Gastrocnemius medialis (tissue), 4 donors: ENCODE measurements at regions not wholly inside any gene's neighbourhood (a gene's known extent, or its start where the extent isn't known, plus 50 kb on each side); places are given as distances from the start of the nearest gene placed in this dataset.

Experiments
- ATAC-seq, 2 donors: fragments of 150-250 bp; one replicate each; pipeline ENCODE4 v1.9.1; 2016
- DNase-seq, 2 donors: peaks; one replicate each; pipeline ENCODE4 v3.0.0-alpha.2; 2019
- H3K27ac ChIP-seq, 4 donors: fragments of 200-600 bp; sonication (generic); 1 replicate in 1 of 4; 2 replicates in 3 of 4; pipeline ENCODE4 v1.5.1; 2016 to 2018; ENCODE audit warnings: mild to moderate bottlenecking in 2 of 4, moderate library complexity in 1 of 4
- H3K27me3 ChIP-seq, 3 donors: fragments of 200-600 bp; sonication (generic) in 2 of 3; 1 replicate in 1 of 3; 2 replicates in 2 of 3; pipeline versions ENCODE4 v1.5.1 to v1.6.0; 2016 to 2019; ENCODE audit warnings: mild to moderate bottlenecking in 1 of 3, moderate library complexity in 1 of 3
- H3K36me3 ChIP-seq, 2 donors: fragments of 200-600 bp; sonication (generic) in 1 of 2; one replicate each; pipeline ENCODE4 v1.5.1; 2017 to 2018
- H3K4me1 ChIP-seq, 2 donors: fragments of 200-600 bp; sonication (generic) in 1 of 2; one replicate each; pipeline ENCODE4 v1.5.1; 2016 to 2017; ENCODE audit warnings: mild to moderate bottlenecking in 2 of 2
- H3K4me3 ChIP-seq, 4 donors: fragments of 200-600 bp; sonication (generic) in 3 of 4; 1 replicate in 1 of 4; 2 replicates in 3 of 4; pipeline ENCODE4 v1.5.1; 2016 to 2019; ENCODE audit warnings: mild to moderate bottlenecking in 2 of 4
- H3K9me3 ChIP-seq, 3 donors: fragments of 200-600 bp; sonication (generic) in 2 of 3; 1 replicate in 1 of 3; 2 replicates in 2 of 3; pipeline ENCODE4 v1.5.1; 2016 to 2019
- POLR2A ChIP-seq, 2 donors: fragments of 450-650 bp; IDR thresholded peaks; one replicate each; pipeline ENCODE4 v1.6.1; 2017; ENCODE audit warnings: antibody characterized with exemption in 2 of 2, mild to moderate bottlenecking in 2 of 2, moderate library complexity in 2 of 2
- in situ Hi-C, 4 donors: fragments of 200-750 bp; cut with MboI; loops; one replicate each; pipeline versions ENCODE4 v1.15.0 to v1.8.0; 2017; ENCODE audit warnings: low sequenced_read_pairs in 4 of 4
- intact Hi-C: fragments of 100-400 bp; cut with DNase I; formaldehyde crosslinking; loops from one replicate; pipeline ENCODE4 v1.15.1; 2023; ENCODE audit warnings: low total_unique reads
- TF ChIP-seq, protein P1 (sequence below), 5 experiments: fragments of 450-650 bp in 3 of 5; fragments of 200-600 bp in 2 of 5; sonication (generic) in 2 of 5; IDR thresholded peaks in 4 of 5; conservative IDR thresholded peaks in 1 of 5; 1 replicate in 4 of 5; 2 replicates in 1 of 5; pipeline ENCODE4 v1.5.1; 2016 to 2019; ENCODE audit warnings: antibody characterized with exemption in 5 of 5, mild to moderate bottlenecking in 3 of 5, moderate library complexity in 3 of 5

DNA sequence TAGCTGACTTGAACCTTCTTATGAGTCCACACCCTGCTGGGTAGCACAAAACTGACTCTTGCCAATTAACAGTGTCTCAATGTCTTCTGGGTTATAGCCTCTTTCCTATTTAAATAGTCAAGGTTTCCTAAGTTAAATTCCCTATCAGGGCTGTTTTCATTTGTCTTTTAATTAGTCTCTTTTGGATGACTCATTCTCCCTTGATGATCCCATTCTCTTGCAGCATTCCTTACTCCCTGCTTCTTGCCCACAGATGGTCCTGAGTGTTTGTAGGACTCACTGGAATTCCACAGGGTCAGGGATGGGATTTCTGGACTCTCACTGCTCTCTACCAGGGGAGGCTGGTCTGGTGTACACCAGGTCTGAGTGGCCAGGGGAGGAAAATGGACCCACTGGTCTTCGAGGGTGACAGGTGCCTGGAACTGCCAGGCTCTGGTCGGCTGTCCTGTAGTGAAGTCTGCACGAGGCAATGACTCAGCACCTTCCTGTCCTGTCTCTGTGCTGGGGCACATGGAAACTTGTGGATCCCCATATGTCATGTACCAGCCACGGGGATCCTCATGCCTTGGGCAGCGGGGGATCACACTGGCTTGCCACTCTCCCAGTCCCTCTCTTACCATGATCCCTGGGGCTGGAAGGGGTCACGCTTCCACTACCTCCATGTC lies 236.5 kb upstream of the PELI2 start:
- H3K9me3 ChIP-seq, result no peaks in the 10 kb centered on the region
- intact Hi-C loops, result no loop called here
- H3K4me1 ChIP-seq, result peaks cover 0 to 7% of the 10 kb centered on the region in 2 donors
- TF ChIP-seq, protein P1, sequence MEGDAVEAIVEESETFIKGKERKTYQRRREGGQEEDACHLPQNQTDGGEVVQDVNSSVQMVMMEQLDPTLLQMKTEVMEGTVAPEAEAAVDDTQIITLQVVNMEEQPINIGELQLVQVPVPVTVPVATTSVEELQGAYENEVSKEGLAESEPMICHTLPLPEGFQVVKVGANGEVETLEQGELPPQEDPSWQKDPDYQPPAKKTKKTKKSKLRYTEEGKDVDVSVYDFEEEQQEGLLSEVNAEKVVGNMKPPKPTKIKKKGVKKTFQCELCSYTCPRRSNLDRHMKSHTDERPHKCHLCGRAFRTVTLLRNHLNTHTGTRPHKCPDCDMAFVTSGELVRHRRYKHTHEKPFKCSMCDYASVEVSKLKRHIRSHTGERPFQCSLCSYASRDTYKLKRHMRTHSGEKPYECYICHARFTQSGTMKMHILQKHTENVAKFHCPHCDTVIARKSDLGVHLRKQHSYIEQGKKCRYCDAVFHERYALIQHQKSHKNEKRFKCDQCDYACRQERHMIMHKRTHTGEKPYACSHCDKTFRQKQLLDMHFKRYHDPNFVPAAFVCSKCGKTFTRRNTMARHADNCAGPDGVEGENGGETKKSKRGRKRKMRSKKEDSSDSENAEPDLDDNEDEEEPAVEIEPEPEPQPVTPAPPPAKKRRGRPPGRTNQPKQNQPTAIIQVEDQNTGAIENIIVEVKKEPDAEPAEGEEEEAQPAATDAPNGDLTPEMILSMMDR (IDR thresholded peaks at IDR 0.05 in 4 of 5, conservative IDR thresholded peaks at IDR 0.05 in 1 of 5), result no peak
- no peak for TF ChIP-seq POLR2A (IDR thresholded peaks at IDR 0.05)
- DNase-seq (no peak), ATAC-seq (no peak)
- H3K27ac ChIP-seq, result no peak overlapping the region
- no peaks in the 10 kb centered on the region for H3K36me3 ChIP-seq
- in situ Hi-C loops, result no loop called here
- H3K27me3 ChIP-seq, result peaks cover 0 to 11% (median 0%) of the 10 kb centered on the region in 3 donors
- H3K4me3 ChIP-seq, result no peak overlapping the region

DNA sequence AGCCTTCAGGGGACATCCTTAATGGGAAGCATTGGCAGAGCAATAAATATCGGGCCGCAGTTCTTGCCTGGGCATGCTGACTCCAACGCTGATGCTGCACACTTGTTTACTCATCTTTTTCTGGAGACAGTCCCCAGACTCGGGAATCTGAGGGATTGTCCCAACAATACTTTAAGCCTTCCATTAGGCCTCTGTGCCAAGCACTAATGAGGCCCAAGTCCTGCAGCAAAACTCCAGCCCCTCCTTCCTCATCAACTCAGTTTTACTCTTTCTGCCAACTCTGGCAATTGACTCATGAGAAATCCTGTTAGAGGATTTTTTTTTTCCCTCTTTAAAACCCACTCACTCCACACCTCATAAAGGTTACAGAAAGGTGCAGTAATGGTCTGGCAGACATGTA lies 233.4 kb upstream of the PELI2 start:
- Histone ChIP-seq H3K4me3 (no peak overlapping the region), H3K27ac (no peak overlapping the region), H3K9me3 (no peaks in the 10 kb centered on the region), H3K36me3 (no peaks in the 10 kb centered on the region), H3K27me3 (peaks cover 0 to 5% (median 0%) of the 10 kb centered on the region in 3 donors), H3K4me1 (peaks cover 3 to 11% of the 10 kb centered on the region in 2 donors)
- in situ Hi-C loops (no loop called here), intact Hi-C loops (no loop called here)
- TF ChIP-seq POLR2A (IDR thresholded peaks at IDR 0.05), result no peak
- TF ChIP-seq, protein P1 (IDR thresholded peaks at IDR 0.05 in 4 of 5, conservative IDR thresholded peaks at IDR 0.05 in 1 of 5), result no peak
- ATAC-seq (no peak), DNase-seq (no peak)

DNA sequence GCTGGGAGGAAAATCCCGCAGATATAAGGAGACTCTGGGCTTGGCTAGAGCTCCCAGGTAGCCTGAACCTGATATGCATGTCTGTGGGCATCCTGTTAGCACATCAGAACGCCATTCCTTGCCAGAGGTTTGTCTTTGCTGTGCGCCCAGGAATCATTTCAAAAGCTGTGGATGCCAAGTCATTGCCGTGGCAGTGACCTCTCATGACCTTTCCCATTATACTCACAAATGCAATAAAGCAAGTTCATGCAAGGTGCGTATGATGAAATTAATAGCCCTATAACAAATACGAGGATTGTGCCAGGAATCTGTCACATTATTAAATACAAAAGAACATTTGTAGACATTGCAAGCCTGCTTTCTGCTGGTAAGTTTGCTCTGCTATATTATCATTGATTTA lies 229.1 kb upstream of the PELI2 start:
- TF ChIP-seq, protein P1 (IDR thresholded peaks at IDR 0.05 in 4 of 5, conservative IDR thresholded peaks at IDR 0.05 in 1 of 5), result no peak
- no peak for TF ChIP-seq POLR2A (IDR thresholded peaks at IDR 0.05)
- no peaks in the 10 kb centered on the region for H3K36me3 ChIP-seq
- DNase-seq (peak; percentile 16 to 55), ATAC-seq (peak; percentile 62 to 80)
- in situ Hi-C loops, result no loop called here
- no peak overlapping the region for H3K4me3 ChIP-seq
- H3K9me3 ChIP-seq, result no peaks in the 10 kb centered on the region
- H3K27ac ChIP-seq, result no peak overlapping the region
- H3K4me1 ChIP-seq, result peaks cover 14% of the 10 kb centered on the region in 2 donors
- intact Hi-C loops, result no loop called here
- no peaks in the 10 kb centered on the region for H3K27me3 ChIP-seq

DNA sequence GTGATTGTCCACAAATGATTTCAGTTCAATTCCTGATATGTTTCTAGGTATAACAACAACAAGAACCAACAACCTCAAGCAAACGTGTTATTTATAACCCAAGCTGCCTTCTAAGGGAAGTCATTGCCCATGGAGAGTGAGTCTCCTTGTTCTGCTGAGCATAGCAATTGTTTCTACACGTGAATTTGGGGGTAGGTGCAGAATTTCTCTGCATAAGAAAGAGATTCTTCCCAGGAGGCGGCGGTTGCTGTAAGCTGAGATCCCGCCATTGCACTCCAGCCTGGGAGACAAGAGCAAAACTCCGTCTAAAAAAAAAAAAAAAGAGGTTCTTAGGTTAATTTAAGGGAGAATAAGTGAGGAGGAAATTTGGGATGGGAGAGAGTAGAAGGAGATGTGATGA lies 226.5 kb upstream of the PELI2 start:
- Histone ChIP-seq H3K27ac (no peak overlapping the region), H3K36me3 (no peaks in the 10 kb centered on the region), H3K4me1 (peaks cover 14 to 17% of the 10 kb centered on the region in 2 donors), H3K27me3 (no peaks in the 10 kb centered on the region), H3K9me3 (no peaks in the 10 kb centered on the region), H3K4me3 (no peak overlapping the region)
- in situ Hi-C loops, result no loop called here
- DNase-seq (no peak), ATAC-seq (no peak)
- TF ChIP-seq, protein P1 (IDR thresholded peaks at IDR 0.05 in 4 of 5, conservative IDR thresholded peaks at IDR 0.05 in 1 of 5), result no peak
- TF ChIP-seq POLR2A (IDR thresholded peaks at IDR 0.05), result no peak
- intact Hi-C loops, result no loop called here

DNA sequence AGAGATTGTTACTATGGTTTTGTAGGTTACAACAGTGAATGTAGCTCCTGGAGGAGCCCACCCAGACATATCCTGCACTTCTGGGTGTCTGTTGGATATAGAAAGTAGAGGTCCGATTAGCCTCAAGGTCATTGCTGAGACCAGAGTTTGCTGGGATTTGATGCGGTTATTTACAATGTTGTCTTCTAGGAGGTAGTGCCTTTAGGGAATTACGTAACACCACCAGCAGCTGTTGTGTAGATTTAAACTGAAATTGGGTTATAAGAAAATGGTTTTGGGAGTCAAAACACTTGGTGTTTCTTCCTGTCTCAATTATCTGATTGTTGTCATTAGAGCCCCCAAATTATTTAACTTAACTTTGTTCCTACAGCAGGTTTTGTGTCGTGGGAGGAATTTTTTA lies 225.3 kb upstream of the PELI2 start:
- Histone ChIP-seq H3K4me3 (no peak overlapping the region), H3K27me3 (no peaks in the 10 kb centered on the region), H3K9me3 (no peaks in the 10 kb centered on the region), H3K4me1 (peaks cover 14 to 17% of the 10 kb centered on the region in 2 donors), H3K36me3 (no peaks in the 10 kb centered on the region), H3K27ac (no peak overlapping the region)
- in situ Hi-C loops (no loop called here), intact Hi-C loops (no loop called here)
- DNase-seq (no peak), ATAC-seq (no peak)
- TF ChIP-seq, protein P1 (IDR thresholded peaks at IDR 0.05 in 4 of 5, conservative IDR thresholded peaks at IDR 0.05 in 1 of 5), result no peak
- no peak for TF ChIP-seq POLR2A (IDR thresholded peaks at IDR 0.05)
